GM19455 (cell line): ENCODE measurements at regions not wholly inside any gene's neighbourhood (a gene's known extent, or its start where the extent isn't known, plus 50 kb on each side); places are given as distances from the start of the nearest gene placed in this dataset.
"Not testable (repeated sequence)": the region's sequence is repeated elsewhere in the genome, so short reads cannot be mapped to it uniquely, and the experiment has no call there.

Source experiments
- ATAC-seq: cut with Tn5 transposase; IDR thresholded peaks from one replicate; pipeline ENCODE4 v1.9.1; 2021; ENCODE audit not compliant: unreplicated experiment

DNA sequence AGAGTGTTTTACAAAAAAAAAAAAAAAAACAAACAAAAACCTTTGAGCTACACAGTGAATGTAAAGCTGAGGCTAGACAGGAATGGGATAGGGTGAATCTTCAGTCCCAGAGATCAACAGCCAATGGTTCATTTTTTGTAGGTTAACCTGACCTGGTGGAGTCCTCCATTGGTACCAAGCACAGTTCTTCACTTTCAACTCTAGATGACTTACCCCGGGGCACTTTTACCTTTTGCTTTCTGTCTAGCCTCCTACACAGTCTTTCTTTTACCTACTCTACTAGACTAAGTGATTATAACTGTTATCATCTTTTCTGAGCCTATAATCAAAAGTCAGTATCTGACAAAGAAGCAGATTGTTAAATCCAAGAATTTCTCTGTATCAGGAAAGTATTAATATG lies 50.9 kb downstream of the ANXA2R start:
- no peak for ATAC-seq

DNA sequence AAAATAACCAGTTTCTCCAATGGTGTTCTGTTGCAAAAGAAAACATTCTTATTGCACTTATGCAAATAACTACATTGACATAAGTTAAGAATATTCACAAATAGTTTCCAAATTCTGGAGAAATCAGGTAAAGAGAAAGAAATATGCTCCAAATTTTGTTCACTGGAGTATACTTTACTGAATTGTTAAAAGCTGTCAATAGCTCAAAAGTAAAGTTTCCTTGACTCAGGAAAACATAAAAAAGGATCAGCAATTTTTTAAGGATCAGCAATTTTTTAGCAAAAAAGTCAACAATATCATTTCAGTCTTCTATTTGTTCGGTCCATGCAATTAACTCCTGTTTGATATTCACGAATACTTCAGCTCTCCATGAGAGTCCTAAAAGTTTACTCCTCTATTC lies 51.6 kb downstream of the ANXA2R start:
- ATAC-seq, result no peak

DNA sequence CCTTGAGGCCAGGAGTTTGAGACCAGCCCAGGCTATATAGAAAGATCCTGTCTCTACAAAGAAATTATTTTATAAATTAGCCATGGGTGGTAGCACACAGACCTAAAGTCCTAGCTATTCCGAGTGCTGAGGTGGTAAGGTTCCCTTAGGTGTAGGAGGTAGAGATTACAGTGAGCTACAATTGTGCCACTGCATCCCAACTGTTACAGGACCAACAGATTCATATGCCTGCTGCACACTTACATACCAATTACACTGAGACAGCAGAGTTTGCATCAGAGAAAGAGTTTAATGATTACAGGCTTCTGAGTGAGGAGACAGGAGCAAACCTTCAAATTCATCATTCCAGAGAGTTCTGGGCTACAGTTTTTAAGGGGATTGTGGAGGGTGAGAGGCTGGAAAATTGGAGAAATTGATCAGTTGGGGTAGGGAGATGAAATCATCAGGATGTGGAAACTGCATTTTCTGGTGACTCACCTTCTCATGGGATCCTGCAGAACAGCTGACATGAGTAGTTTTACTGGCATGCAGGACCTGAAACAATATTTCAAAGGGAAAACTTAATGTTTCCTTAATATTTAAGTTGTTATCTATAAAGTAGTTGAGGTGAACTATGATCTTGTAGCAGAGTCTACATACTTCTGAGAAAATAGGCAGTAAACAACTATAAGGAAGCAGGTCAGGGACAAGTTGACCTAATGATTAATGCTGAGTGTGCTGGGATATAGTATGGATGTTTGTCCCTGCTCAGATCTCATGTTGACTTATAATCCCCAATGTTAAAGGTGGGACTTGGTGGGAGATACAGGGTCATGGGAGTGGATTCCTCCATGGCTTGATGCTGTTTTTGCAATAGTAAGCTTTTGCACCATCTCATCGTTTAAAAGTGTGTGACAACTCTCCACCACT lies 54.7 kb downstream of the ANXA2R start:
- ATAC-seq, result no peak

DNA sequence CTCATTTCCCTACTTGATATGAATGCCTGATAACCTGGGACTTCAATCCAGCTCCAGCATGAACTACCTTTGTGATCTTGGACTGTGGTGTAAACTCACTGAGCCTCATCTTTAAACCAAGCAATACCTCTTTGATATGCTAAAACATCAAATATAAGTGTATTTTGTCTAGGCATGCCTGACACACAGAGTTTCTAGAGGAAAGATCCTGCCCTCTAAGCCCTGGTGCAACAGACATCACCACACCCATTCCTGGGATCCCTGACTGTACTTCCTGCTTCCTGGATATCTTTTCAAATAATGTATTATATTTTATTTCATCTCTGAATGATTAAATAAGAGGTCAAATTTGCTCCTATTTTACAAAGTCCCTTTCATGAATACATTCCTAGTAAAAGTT lies 55.8 kb downstream of the ANXA2R start:
- ATAC-seq, result no peak

DNA sequence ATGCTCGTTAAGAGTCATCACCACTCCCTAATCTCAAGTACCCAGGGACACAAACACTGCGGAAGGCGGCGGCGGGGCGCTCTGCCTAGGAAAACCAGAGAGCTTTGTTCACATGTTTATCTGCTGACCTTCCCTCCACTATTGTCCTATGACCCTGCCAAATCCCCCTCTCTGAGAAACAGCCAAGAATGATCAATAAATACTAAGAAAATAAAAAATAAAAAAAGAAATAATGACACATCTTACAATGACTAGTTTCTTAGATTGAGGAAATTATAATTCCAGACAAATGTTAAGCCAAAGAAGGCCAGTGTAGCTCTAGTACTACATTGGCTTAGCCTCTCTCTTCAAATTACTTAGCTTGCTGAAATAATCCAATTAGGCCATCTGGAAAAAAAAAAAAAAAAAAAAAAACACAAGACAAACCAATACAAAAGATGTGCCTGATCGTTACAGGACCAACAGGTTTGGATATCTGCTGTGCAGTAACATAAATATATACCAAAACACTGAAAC lies 58.0 kb downstream of the ANXA2R start:
- ATAC-seq, result no peak

DNA sequence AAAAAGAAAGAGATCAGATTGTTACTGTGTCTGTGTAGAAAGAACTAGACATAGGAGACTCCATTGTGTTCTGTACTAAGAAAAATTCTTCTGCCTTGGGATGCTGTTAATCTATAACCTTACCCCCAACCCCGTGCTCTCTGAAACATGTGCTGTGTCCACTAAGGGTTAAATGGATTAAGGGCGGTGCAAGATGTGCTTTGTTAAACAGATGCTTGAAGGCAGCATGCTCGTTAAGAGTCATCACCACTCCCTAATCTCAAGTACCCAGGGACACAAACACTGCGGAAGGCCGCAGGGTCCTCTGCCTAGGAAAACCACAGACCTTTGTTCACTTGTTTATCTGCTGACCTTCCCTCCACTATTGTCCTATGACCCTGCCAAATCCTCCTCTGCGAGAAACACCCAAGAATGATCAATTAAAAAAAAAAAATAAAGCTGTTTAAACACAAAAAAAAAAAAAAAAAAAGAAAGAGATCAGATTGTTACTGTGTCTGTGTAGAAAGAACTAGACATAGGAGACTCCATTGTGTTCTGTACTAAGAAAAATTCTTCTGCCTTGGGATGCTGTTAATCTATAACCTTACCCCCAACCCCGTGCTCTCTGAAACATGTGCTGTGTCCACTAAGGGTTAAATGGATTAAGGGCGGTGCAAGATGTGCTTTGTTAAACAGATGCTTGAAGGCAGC lies 58.6 kb downstream of the ANXA2R start:
- ATAC-seq, result not testable (repeated sequence)

DNA sequence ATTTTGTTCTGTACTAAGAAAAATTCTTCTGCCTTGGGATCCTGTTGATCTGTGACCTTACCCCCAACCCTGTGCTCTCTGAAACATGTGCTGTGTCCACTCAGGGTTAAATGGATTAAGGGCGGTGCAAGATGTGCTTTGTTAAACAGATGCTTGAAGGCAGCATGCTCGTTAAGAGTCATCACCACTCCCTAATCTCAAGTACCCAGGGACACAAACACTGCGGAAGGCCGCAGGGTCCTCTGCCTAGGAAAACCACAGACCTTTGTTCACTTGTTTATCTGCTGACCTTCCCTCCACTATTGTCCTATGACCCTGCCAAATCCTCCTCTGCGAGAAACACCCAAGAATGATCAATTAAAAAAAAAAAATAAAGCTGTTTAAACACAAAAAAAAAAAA lies 59.1 kb downstream of the ANXA2R start:
- not testable (repeated sequence) for ATAC-seq

DNA sequence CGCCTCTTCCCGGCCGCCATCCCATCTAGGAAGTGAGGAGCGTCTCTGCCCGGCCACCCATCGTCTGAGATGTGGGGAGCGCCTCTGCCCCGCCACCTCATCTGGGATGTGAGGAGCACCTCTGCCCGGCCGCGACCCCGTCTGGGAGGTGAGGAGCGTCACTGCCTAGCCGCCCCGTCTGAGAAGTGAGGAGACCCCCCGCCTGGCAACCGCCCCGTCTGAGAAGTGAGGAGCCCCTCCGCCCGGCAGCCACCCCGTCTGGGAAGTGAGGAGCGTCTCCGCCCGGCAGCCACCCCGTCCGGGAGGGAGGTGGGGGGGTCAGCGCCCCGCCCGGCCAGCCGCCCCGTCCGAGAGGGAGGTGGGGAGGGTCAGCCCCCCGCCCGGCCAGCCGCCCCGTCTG lies 59.7 kb downstream of the ANXA2R start:
- ATAC-seq, result not testable (repeated sequence)

DNA sequence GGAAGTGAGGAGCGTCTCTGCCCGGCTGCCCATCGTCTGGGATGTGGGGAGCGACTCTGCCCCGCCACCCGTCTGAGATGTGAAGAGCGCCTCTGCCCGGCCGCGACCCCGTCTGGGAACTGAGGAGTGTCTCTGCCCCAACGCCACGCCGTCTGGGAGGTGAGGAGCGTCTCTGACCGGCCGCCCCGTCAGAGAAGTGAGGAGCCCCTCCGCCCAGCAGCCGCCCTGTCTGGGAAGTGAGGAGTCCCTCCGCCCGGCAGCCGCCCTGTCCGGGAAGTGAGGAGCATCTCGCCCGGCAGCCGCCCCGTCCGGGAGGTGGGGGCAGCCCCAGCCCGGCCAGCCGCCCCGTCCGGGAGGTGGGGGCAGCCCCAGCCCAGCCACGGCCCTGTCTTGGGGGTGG lies 60.9 kb downstream of the ANXA2R start:
- ATAC-seq, result not testable (repeated sequence)

DNA sequence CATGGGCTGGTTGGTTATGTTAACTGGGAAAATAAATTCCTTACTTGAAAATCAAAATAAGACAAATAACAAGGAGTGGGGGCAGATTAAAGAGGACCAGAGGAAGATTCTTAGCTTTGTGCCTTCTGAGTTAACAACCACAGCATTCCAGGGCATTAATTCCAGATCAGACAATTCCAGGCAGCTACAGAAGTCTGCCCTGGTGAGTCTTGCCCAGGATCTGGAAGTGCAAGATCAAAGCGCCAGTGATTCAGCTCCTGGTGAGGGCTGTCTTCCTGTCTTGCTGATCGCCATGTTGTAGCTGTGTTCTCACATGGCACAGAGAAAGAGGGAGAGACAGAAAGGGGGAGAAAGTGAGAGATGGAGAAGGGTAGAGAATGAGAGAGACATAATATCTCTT lies 65.6 kb downstream of the ANXA2R start:
- no peak for ATAC-seq

DNA sequence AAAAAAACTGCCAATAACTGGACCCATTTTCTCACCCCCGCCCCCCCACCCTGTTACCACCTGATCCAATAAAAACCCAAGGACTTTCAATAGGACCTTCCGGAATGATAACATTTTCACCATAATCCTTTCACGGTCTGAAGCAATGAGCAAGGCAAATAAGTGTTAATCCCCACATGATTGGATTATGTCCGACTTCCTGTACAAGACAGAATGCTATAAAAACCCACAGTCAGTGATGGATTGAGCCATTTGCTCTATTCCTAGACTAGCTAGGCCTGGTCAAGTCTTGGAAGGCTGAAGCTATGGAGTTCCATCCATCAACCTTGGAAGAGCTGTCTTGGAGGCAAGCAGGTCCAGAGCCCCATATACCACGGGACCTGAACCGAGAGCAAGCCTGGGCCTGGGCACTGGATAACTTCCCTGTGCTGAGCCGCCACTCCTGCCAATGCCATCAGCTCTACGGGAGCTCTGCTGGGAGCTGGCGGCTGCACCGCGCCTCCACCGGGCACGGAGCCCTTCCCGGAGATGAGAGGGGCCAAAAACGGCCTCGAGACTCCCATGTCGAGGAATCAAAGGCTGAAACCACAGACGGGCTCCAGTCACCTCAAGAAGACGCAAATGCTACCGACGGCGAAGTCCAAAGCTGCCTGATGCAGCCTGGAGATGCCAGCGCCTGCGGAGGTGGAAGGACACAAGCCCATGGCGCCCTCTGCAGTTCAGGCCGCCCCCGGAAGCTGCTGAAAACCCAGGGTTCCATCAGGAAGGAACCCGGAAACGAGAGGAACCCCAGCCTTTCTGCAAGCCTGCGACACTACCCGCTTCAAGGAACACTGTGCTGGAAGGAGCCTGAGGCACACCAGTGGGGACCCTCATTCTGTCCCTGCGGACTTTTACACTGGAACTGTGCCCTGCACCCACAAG lies 69.2 kb downstream of the ANXA2R start:
- no peak for ATAC-seq

DNA sequence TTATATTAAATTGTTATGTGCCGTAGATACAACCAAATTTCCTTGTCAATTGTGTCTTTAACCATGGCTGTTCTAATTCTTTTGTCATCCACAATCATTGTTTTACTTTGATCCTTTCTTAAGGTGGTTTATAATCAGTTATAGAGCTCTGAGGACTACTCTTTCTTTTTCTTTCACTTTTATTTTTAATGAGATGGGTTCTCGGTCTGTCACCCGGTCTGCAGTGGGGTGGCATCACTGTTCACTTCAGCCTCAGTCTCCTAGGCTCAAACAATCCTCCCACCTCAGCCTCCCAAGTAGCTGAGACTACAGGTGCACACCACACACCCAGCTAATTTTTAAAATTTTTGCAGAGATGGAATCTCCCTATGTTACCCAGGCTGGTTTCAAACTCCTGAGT lies 74.2 kb downstream of the ANXA2R start:
- ATAC-seq, result no peak

DNA sequence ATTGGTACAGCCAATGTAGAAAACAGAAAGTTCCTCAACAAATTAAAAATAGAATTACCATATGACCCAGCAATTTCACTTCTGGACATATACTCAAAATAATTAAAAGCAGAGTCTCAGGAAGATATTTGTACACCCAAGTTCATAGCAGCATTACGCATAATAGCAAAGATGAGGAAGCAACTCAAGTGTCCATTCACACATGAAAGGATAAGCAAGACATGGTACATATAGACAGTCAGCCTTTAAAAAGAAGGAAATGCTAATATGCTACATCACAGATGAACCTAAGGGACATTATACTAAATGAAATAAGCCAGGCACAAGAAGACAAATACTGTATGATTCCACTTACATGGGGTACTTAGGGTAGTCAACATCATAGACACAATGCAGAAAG lies 76.7 kb downstream of the ANXA2R start:
- no peak for ATAC-seq

DNA sequence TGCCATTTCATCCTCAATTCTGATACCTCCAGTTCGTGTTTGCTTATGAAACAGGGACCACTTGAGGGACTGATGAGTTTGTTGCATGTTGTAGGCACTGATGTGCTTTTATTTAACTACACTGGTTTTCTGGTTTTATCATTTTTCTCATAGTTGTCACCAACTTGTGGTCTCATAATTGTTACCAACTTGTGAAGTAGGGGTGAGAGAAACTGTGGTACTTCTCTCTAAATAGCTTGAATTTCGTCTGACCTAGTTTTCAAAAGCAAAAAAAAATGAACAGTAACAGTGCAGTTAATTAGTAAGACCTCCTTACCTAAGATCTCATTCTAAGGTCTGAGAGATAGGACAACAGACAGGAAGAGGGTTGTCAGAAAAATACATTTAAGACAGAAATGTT lies 78.0 kb downstream of the ANXA2R start:
- ATAC-seq, result no peak

DNA sequence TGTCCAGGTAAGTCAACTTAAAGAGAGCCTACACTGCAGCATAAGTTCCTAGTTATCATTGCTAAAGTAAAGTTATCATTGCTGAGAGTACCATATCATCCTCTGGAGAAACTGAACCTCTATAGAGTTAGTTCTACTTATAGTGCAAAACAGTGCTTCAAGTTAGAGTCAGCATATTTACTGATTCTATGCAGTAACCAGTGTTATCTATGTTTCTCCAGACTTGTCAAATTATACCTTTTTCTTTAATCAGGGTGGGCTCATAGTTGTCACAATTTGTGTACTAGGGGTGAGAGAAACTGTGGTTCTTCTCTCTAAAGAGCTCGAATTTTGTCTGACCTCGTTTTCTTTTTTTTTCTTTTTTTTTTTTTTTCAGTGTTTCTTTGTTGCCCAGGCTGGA lies 79.6 kb downstream of the ANXA2R start:
- ATAC-seq, result no peak

DNA sequence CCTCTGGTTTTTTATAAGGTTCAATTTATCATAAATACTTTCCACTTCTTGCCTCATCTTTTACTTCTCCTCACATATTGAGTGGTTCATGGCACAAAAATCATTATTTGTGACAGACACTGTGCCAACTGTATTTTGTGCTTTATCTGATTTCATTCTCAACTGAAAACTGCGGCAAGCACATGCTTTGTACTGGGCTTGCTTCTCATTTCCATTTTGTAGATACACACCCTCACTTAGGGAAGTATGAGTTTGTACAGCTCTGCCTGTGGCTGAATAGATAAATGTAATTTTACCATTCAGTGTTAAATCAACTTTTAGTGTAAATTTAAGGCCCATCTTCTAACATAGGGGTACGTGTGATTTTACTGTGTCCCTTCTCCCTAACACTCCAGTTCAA lies 83.6 kb downstream of the ANXA2R start:
- no peak for ATAC-seq

DNA sequence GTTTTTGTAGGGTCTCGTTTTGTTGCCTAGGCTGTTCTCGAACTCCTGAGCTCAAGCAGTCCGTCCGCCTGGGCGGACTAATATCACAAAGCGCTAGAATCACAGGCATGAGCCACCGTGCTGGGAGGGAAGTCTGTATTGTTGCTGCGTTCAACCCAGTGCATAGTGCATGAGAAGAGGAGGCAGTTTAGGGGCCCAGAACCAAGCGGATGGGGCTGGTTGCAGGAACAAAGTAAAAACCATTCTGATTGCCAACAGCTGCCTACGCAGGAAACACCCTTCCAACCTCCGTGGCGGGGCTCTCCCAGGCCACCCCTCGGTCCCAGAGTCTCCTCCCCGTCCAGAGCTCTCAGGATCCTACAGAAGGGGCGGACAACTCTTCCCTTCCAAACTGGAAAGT lies 87.1 kb downstream of the ANXA2R start:
- ATAC-seq, result no peak

DNA sequence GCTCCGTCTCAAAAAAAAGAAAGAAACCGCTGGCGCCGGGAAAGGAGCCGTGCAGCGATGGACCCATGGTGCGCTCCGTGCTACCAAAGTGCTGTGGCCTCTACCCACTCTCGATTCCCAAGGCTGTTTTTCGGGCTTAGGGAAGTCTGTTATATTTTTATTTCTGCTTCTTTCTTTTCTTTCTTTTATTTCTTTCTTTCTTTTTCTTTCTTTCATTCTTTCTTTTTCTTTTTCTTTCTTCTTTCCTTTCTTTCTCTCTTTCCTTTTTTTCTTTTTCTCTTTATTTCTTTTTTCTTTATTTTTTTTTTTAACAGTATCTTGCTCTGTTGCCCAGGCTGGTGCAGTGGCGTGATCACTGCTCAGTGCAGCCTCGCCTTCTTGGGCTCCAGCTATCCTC lies 87.5 kb downstream of the ANXA2R start:
- no peak for ATAC-seq

DNA sequence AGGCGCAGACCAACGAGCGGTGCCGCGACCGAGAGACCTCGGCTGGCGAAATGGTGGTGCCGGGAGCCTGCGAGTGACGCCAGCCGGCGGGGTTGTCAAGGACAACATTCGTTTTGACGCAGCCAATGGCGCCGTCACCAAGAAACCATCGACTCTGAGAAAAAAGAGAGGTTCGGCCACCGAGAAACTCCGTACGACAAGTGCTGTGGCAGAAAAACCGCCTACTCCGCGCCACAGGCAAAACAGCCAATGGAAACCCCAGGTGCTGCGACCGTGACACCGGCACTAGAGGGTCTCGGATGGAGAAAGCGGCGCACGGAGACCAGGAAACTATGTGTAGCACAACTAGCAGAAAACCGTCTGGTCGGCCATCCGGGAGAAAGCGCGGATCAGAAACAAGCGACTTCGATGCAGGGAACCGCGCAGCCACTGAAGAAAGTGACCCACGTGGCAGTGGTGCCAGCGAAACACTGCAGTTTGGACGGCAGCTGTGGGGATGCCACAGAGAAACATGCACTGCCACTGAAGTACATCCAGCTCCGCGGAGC lies 88.8 kb downstream of the ANXA2R start:
- ATAC-seq, result peak; percentile 46

DNA sequence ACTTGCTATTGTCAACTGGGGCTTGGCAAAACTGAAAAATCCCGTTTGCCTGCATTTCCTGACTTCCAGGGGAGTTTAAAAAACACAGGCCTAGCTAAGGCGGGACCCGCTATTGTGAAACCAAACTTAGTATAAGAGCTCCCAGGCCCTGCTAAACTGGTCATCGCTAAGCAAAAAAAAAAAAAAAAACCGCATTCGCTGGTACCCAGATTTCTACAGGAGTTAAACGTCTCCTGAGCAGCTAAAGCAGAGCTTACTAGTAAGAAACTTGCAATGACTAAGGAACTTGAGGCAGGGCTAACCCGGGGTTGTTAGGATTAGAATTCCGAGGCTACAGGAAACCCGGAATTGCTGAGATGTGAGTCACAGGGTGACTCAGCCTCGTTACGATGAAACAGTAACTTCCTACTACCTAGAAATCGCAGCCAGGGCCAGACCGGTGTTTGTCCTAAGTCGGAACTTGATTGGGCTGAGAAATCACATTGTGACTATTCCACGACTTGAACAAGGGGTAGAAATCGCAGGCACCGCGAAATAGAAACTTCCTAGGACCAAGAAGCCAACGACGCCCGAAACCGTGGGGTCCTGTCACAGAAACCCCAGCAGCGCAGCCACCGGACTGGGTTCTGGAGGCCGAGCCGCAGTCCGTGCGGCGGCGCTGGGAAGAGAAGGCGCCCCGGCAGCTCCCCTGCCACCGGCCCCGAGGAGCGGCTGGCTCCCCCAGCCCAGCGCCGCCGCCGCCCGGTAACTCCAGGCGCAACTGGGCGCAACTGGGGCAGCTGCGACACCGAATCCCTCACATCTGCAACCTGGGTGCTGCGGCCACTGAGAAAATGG lies 89.4 kb downstream of the ANXA2R start:
- peak; percentile 35 for ATAC-seq
